ENCODE measurements at regions not wholly inside any gene's neighbourhood (a gene's known extent, or its start where the extent isn't known, plus 50 kb on each side); places are given as distances from the start of the nearest gene placed in this dataset.
"Not testable (repeated sequence)": the region's sequence is repeated elsewhere in the genome, so short reads cannot be mapped to it uniquely, and the experiment has no call there.

- no peak for DNase-seq
- intact Hi-C loops (cut with DNase I) = no loop called here
- no peaks in the 10 kb centered on the region for H3K4me1 ChIP-seq
- H3K4me3 ChIP-seq = no peak overlapping the region
- no peaks in the 10 kb centered on the region for H3K36me3 ChIP-seq
- no peak overlapping the region for H3K27ac ChIP-seq
- no peaks in the 10 kb centered on the region for H3K9me3 ChIP-seq
- H3K9ac ChIP-seq (ENCODE audit: low read depth in 2 of 2, low read length in 2 of 2) = no peak overlapping the region
- H3K27me3 ChIP-seq = no peaks in the 10 kb centered on the region
- TF ChIP-seq CTCF (IDR thresholded peaks at IDR 0.05) = no peak
Measured at GRCh38 chr21:43287111-43287760, 118.4 kb downstream of the CRYAA start.

GRCh38 chr21:43286196-43286595 lies 117.4 kb downstream of the CRYAA start:
- H3K27ac ChIP-seq = no peak overlapping the region
- no peak for TF ChIP-seq CTCF (IDR thresholded peaks at IDR 0.05)
- no peaks in the 10 kb centered on the region for H3K9me3 ChIP-seq
- intact Hi-C loops (cut with DNase I) = no loop called here
- H3K4me3 ChIP-seq = no peak overlapping the region
- no peaks in the 10 kb centered on the region for H3K36me3 ChIP-seq
- H3K27me3 ChIP-seq = no peaks in the 10 kb centered on the region
- no peaks in the 10 kb centered on the region for H3K4me1 ChIP-seq
- no peak overlapping the region for H3K9ac ChIP-seq (ENCODE audit: low read depth in 2 of 2, low read length in 2 of 2)
- DNase-seq = no peak

- Histone ChIP-seq H3K4me1 (no peaks in the 10 kb centered on the region), H3K9ac (ENCODE audit: low read depth in 2 of 2, low read length in 2 of 2) (no peak overlapping the region), H3K27ac (no peak overlapping the region), H3K9me3 (no peaks in the 10 kb centered on the region), H3K27me3 (no peaks in the 10 kb centered on the region), H3K36me3 (no peaks in the 10 kb centered on the region), H3K4me3 (no peak overlapping the region)
- TF ChIP-seq CTCF (IDR thresholded peaks at IDR 0.05) = no peak
- DNase-seq = no peak
- intact Hi-C loops (cut with DNase I) = no loop called here
Measured at GRCh38 chr21:43284700-43285099, 115.9 kb downstream of the CRYAA start.

GRCh38 chr21:43284238-43284637 lies 115.4 kb downstream of the CRYAA start:
- no peaks in the 10 kb centered on the region for H3K27me3 ChIP-seq
- H3K4me3 ChIP-seq = no peak overlapping the region
- no peaks in the 10 kb centered on the region for H3K4me1 ChIP-seq
- intact Hi-C loops (cut with DNase I) = no loop called here
- DNase-seq = no peak
- no peak overlapping the region for H3K9ac ChIP-seq (ENCODE audit: low read depth in 2 of 2, low read length in 2 of 2)
- H3K27ac ChIP-seq = no peak overlapping the region
- no peak for TF ChIP-seq CTCF (IDR thresholded peaks at IDR 0.05)
- H3K9me3 ChIP-seq = no peaks in the 10 kb centered on the region
- H3K36me3 ChIP-seq = no peaks in the 10 kb centered on the region

- H3K9ac ChIP-seq (ENCODE audit: low read depth in 2 of 2, low read length in 2 of 2); intact Hi-C loops (cut with DNase I); H3K4me1 ChIP-seq; H3K27ac ChIP-seq; H3K4me3 ChIP-seq; H3K36me3 ChIP-seq; H3K27me3 ChIP-seq; H3K9me3 ChIP-seq; DNase-seq: not testable (repeated sequence)
Measured at GRCh38 chr21:43283925-43284221, 115.1 kb downstream of the CRYAA start.

- Histone ChIP-seq H3K27ac (no peak overlapping the region), H3K9ac (ENCODE audit: low read depth in 2 of 2, low read length in 2 of 2) (no peak overlapping the region), H3K4me1 (no peaks in the 10 kb centered on the region), H3K27me3 (no peaks in the 10 kb centered on the region), H3K4me3 (no peak overlapping the region), H3K9me3 (no peaks in the 10 kb centered on the region), H3K36me3 (no peaks in the 10 kb centered on the region)
- no peak for DNase-seq
- intact Hi-C loops (cut with DNase I) = no loop called here
- no peak for TF ChIP-seq CTCF (IDR thresholded peaks at IDR 0.05)
Measured at GRCh38 chr21:43283136-43283924, 114.5 kb downstream of the CRYAA start.
